SU-DHL-6 (cell line): ENCODE measurements at regions not wholly inside any gene's neighbourhood (a gene's known extent, or its start where the extent isn't known, plus 50 kb on each side); places are given as distances from the start of the nearest gene placed in this dataset.

Source experiments
- EZH2phosphoT487 ChIP-seq: fragments of 200-600 bp; sonication (generic), shearing (Covaris generic); conservative IDR thresholded peaks from 2 replicates; pipeline ENCODE4 v1.6.1; 2018; ENCODE audit warnings: mild to moderate bottlenecking, antibody characterized with exemption, low read length, moderate library complexity, mixed read lengths
- TF ChIP-seq, protein P1 (sequence below): fragments of 200-600 bp; sonication (generic); IDR thresholded peaks from one replicate; pipeline ENCODE4 v1.5.1; 2017; ENCODE audit warnings: antibody characterized with exemption, mild to moderate bottlenecking, low read length, moderate library complexity; ENCODE audit not compliant: insufficient read depth, poor library complexity, severe bottlenecking

DNA sequence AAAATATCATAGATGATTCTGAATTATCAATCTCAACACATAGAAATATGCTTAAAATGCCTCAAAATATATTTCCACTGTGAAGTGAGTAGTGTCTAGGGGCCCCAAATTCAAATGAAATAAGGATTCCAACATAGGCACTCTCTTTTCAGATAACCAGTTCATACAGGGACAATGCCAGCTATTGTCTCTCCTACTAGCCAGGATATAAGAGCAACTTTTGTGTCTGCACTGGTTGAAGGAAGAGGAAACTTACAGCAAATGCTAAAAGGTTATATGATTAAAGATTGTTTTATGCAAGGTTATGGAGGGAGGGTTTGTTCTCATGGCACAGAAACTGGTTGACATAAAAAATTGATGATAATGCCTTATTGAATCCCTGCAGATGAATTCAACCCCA lies 579.4 kb upstream of the ALCAM start:
- TF ChIP-seq, protein P1, sequence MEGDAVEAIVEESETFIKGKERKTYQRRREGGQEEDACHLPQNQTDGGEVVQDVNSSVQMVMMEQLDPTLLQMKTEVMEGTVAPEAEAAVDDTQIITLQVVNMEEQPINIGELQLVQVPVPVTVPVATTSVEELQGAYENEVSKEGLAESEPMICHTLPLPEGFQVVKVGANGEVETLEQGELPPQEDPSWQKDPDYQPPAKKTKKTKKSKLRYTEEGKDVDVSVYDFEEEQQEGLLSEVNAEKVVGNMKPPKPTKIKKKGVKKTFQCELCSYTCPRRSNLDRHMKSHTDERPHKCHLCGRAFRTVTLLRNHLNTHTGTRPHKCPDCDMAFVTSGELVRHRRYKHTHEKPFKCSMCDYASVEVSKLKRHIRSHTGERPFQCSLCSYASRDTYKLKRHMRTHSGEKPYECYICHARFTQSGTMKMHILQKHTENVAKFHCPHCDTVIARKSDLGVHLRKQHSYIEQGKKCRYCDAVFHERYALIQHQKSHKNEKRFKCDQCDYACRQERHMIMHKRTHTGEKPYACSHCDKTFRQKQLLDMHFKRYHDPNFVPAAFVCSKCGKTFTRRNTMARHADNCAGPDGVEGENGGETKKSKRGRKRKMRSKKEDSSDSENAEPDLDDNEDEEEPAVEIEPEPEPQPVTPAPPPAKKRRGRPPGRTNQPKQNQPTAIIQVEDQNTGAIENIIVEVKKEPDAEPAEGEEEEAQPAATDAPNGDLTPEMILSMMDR, result no peak
- TF ChIP-seq EZH2phosphoT487, result no peak
